Caco-2 (cell line): ENCODE measurements at regions not wholly inside any gene's neighbourhood (a gene's known extent, or its start where the extent isn't known, plus 50 kb on each side); places are given as distances from the start of the nearest gene placed in this dataset.

Experiments
- BruUV-seq: library from RNA; stranded (reverse); fragments of 400-500 nt; replicated peaks from 2 replicates; lab custom pipeline; 2021; lab: Mats Ljungman, UMichigan
- CTCF ChIA-PET: fragments of 300-600 bp; sonication (Branson Sonifier 250); formaldehyde crosslinking; loops from one replicate; lab custom pipeline; 2022; ENCODE audit warnings: antibody characterized with exemption; lab: Charles Lee
- POLR2A ChIA-PET: fragments of 300-600 bp; sonication (Branson Sonifier 250); formaldehyde crosslinking; loops from one replicate; lab custom pipeline; 2022; ENCODE audit warnings: antibody characterized with exemption; lab: Charles Lee
- DNase-seq, 2 experiments: peaks; one replicate each; pipeline versions ENCODE4 v3.0.0 to v3.0.0-alpha.2; 2020 to 2022
- H3K27me3 ChIP-seq: replicated peaks from 2 replicates; pipeline ENCODE4 v1.6.0; 2011; ENCODE audit warnings: low read length; ENCODE audit not compliant: control insufficient read depth, insufficient read depth
- H3K36me3 ChIP-seq: 2 replicates; pipeline ENCODE4 v1.5.1; 2011; ENCODE audit warnings: low read length; ENCODE audit not compliant: control insufficient read depth, insufficient read depth
- H3K4me1 ChIP-seq: fragments of 250-450 bp; sonication (Bioruptor Pico); 2 replicates; pipeline ENCODE4 v1.5.1; 2020; ENCODE audit warnings: mild to moderate bottlenecking
- H3K4me3 ChIP-seq: 2 replicates; pipeline ENCODE4 v1.5.1; 2011; ENCODE audit warnings: low read depth, mild to moderate bottlenecking, control low read depth, low read length
- H3K9me3 ChIP-seq: fragments of 250-450 bp; sonication (Bioruptor Pico); 2 replicates; pipeline ENCODE4 v1.5.1; 2020; ENCODE audit warnings: mild to moderate bottlenecking, moderate library complexity
- H3K27ac Mint-ChIP-seq: one replicate; pipeline ENCODE4 v1.8.0; 2022; ENCODE audit warnings: mixed read lengths; ENCODE audit not compliant: unreplicated experiment
- H3K27me3 Mint-ChIP-seq: one replicate; pipeline ENCODE4 v1.8.0; 2022; ENCODE audit warnings: mixed read lengths; ENCODE audit not compliant: insufficient read depth, unreplicated experiment
- H3K36me3 Mint-ChIP-seq: one replicate; pipeline ENCODE4 v1.8.0; 2022; ENCODE audit warnings: mild to moderate bottlenecking, mixed read lengths; ENCODE audit not compliant: insufficient read depth, unreplicated experiment
- H3K4me1 Mint-ChIP-seq: one replicate; pipeline ENCODE4 v1.8.0; 2022; ENCODE audit warnings: low read depth, mixed read lengths; ENCODE audit not compliant: unreplicated experiment
- H3K4me3 Mint-ChIP-seq: one replicate; pipeline ENCODE4 v1.8.0; 2022; ENCODE audit warnings: mild to moderate bottlenecking, moderate library complexity, mixed read lengths; ENCODE audit not compliant: unreplicated experiment
- H3K9me3 Mint-ChIP-seq: one replicate; pipeline ENCODE4 v1.8.0; 2022; ENCODE audit warnings: mixed read lengths; ENCODE audit not compliant: unreplicated experiment
- intact Hi-C: fragments of 100-400 bp; cut with micrococcal nuclease; formaldehyde crosslinking; loops from one replicate; pipeline ENCODE4 v1.10.0; 2022; ENCODE audit not compliant: unreplicated experiment
- TF ChIP-seq, protein P1 (sequence below), 2 experiments: fragments of 200-600 bp in 1 of 2; IDR thresholded peaks; 1 replicate in 1 of 2; 2 replicates in 1 of 2; pipeline versions ENCODE4 v1.5.1 to v1.8.0; 2011 to 2022; ENCODE audit warnings: antibody characterized with exemption in 1 of 2, control low read depth in 1 of 2, inconsistent platforms in 1 of 2, low read depth in 1 of 2, low read length in 1 of 2, mild to moderate bottlenecking in 1 of 2, moderate library complexity in 1 of 2; ENCODE audit not compliant: insufficient read depth in 1 of 2, severe bottlenecking in 1 of 2, unreplicated experiment in 1 of 2

- Histone ChIP-seq H3K9me3 (no peaks in the 10 kb centered on the region), H3K4me1 (no peaks in the 10 kb centered on the region), H3K36me3 (no peaks in the 10 kb centered on the region), H3K27me3 (no peaks in the 10 kb centered on the region), H3K4me3 (no peak overlapping the region)
- H3K4me1 Mint-ChIP-seq, result no peaks in the 10 kb centered on the region
- no peak for DNase-seq
- peaks cover 21% of the 10 kb centered on the region for H3K27me3 Mint-ChIP-seq
- CTCF ChIA-PET, result interaction anchor here (0.6 to 1.8 kb wide), 4 partner anchors 23 to 114 kb away, joined by 3 to 25 read pairs (median 8); no protein-coding TSS in a partner anchor
- no peaks in the 10 kb centered on the region for H3K9me3 Mint-ChIP-seq
- POLR2A ChIA-PET, result no interaction called here
- H3K27ac Mint-ChIP-seq, result no peak overlapping the region
- no TSS peak for BruUV-seq
- H3K4me3 Mint-ChIP-seq, result no peak overlapping the region
- intact Hi-C loops, result loop anchor here (10.0 kb wide), 1 partner anchor 210 kb away; no protein-coding TSS in a partner anchor
- TF ChIP-seq, protein P1, sequence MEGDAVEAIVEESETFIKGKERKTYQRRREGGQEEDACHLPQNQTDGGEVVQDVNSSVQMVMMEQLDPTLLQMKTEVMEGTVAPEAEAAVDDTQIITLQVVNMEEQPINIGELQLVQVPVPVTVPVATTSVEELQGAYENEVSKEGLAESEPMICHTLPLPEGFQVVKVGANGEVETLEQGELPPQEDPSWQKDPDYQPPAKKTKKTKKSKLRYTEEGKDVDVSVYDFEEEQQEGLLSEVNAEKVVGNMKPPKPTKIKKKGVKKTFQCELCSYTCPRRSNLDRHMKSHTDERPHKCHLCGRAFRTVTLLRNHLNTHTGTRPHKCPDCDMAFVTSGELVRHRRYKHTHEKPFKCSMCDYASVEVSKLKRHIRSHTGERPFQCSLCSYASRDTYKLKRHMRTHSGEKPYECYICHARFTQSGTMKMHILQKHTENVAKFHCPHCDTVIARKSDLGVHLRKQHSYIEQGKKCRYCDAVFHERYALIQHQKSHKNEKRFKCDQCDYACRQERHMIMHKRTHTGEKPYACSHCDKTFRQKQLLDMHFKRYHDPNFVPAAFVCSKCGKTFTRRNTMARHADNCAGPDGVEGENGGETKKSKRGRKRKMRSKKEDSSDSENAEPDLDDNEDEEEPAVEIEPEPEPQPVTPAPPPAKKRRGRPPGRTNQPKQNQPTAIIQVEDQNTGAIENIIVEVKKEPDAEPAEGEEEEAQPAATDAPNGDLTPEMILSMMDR (IDR thresholded peaks at IDR 0.05; ENCODE audit: insufficient read depth in 1 of 2, low read depth in 1 of 2, low read length in 1 of 2, severe bottlenecking in 1 of 2, unreplicated experiment in 1 of 2), result no peak
- no peaks in the 10 kb centered on the region for H3K36me3 Mint-ChIP-seq
Observed at GRCh38 chr11:112554586-112554985, 293.9 kb upstream of the PLET1 start.

DNA sequence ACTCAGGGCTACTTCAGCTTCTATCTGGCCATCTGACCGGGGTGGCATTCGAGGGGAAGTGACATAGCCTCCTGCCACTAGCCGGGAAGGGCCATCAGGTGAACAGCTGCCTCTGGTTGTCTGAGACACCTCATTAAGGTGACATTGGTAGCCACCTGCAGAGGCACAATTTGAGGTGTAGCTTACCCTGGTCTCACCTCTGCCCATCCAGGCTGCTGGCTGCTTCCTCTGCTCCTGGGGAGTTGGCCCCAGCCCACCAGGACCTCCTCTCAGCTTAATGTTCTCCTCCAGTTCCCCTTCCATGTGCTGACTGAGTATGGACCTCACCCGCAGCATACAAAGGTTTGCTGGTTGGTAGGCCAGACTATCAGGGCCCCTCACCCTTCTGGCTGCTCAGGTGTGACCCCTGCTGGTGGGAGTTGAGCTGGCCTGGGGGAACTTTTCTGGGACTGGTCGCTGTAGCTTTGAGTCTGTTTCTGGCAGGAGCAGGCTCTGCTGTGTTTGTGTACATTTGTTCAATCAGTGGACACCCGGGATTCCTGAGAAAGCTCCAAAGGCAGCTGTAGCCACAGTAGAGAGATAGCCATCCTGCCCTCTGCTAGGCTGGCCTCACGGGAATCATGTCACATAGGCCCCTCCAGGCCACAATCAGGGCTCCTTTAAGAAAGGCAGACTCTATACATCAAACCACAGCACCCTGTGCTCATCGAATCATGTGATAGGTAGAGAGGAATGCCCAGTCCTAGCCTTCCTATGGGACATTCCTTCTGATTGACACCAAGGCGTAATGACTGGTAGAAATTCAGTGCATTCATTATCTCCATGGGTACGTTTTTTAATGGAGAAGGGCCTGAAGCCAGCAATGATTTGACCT, 295.1 kb upstream of the PLET1 start:
- no peaks in the 10 kb centered on the region for H3K27me3 ChIP-seq
- H3K36me3 ChIP-seq, result no peaks in the 10 kb centered on the region
- H3K36me3 Mint-ChIP-seq, result no peaks in the 10 kb centered on the region
- ChIA-PET POLR2A (no interaction called here), CTCF (interaction anchor here (0.5 to 1.8 kb wide), 22 partner anchors 9 to 578 kb away, joined by 3 to 25 read pairs (median 4); no protein-coding TSS in a partner anchor)
- no TSS peak for BruUV-seq
- no peak overlapping the region for H3K4me3 ChIP-seq
- TF ChIP-seq, protein P1 (IDR thresholded peaks at IDR 0.05; ENCODE audit: insufficient read depth in 1 of 2, low read depth in 1 of 2, low read length in 1 of 2, severe bottlenecking in 1 of 2, unreplicated experiment in 1 of 2), result peak; percentile 86 to 97
- H3K27ac Mint-ChIP-seq, result no peak overlapping the region
- DNase-seq, result peak; percentile 68 to 84
- H3K4me1 Mint-ChIP-seq, result no peaks in the 10 kb centered on the region
- intact Hi-C loops, result loop anchor here (1.0 to 10.0 kb wide), 4 partner anchors 115 to 336 kb away; no protein-coding TSS in a partner anchor
- no peaks in the 10 kb centered on the region for H3K4me1 ChIP-seq
- H3K4me3 Mint-ChIP-seq, result no peak overlapping the region
- H3K9me3 ChIP-seq, result no peaks in the 10 kb centered on the region
- H3K9me3 Mint-ChIP-seq, result no peaks in the 10 kb centered on the region
- peaks cover 21% of the 10 kb centered on the region for H3K27me3 Mint-ChIP-seq

- ChIA-PET POLR2A (no interaction called here), CTCF (interaction anchor here (1.2 kb wide), 1 partner anchor 118 kb away, joined by 3 read pairs; no protein-coding TSS in a partner anchor)
- Histone ChIP-seq H3K27me3 (peaks cover 5% of the 10 kb centered on the region; the same call in 1 of the 2 replicates), H3K36me3 (no peaks in the 10 kb centered on the region), H3K9me3 (no peaks in the 10 kb centered on the region), H3K4me3 (no peak overlapping the region), H3K4me1 (no peaks in the 10 kb centered on the region)
- H3K4me3 Mint-ChIP-seq, result no peak overlapping the region
- no peaks in the 10 kb centered on the region for H3K36me3 Mint-ChIP-seq
- no peaks in the 10 kb centered on the region for H3K9me3 Mint-ChIP-seq
- DNase-seq, result no peak
- intact Hi-C loops, result loop anchor here (10.0 kb wide), 1 partner anchor 214 kb away; no protein-coding TSS in a partner anchor
- H3K27ac Mint-ChIP-seq, result no peak overlapping the region
- no peaks in the 10 kb centered on the region for H3K4me1 Mint-ChIP-seq
- TF ChIP-seq, protein P1 (IDR thresholded peaks at IDR 0.05; ENCODE audit: insufficient read depth in 1 of 2, low read depth in 1 of 2, low read length in 1 of 2, severe bottlenecking in 1 of 2, unreplicated experiment in 1 of 2), result no peak
- BruUV-seq, result no TSS peak
- peaks cover 27% of the 10 kb centered on the region for H3K27me3 Mint-ChIP-seq
Observed at GRCh38 chr11:112558691-112559090, 298.0 kb upstream of the PLET1 start.
